GM23338 (cell line): ENCODE measurements at regions not wholly inside any gene's neighbourhood (a gene's known extent, or its start where the extent isn't known, plus 50 kb on each side); places are given as distances from the start of the nearest gene placed in this dataset.

Experiments
- ATAC-seq: fragments of 200-7000 bp; cut with Tn5 transposase; 3 replicates; pipeline ENCODE4 v1.9.1; 2020
- DNase-seq: peaks from one replicate; pipeline ENCODE4 v3.0.0-alpha.2; 2015; ENCODE audit warnings: low spot score
- H2AFZ ChIP-seq: fragments of 200-600 bp; sonication (generic); 2 replicates; pipeline ENCODE4 v1.8.0; 2016; ENCODE audit warnings: antibody characterized with exemption, mild to moderate bottlenecking, moderate library complexity
- H3F3A ChIP-seq: fragments of 200-600 bp; sonication (generic); replicated peaks from 2 replicates; pipeline ENCODE4 v1.8.0; 2017; ENCODE audit warnings: antibody characterized with exemption, mixed run types, low read depth
- H3K27ac ChIP-seq: fragments of 200-600 bp; sonication (generic); 2 replicates; pipeline ENCODE4 v1.6.1; 2016; ENCODE audit warnings: low read depth
- H3K27me3 ChIP-seq: fragments of 200-600 bp; sonication (generic); 2 replicates; pipeline ENCODE4 v1.8.0; 2016; ENCODE audit warnings: mild to moderate bottlenecking, mixed run types, moderate library complexity; ENCODE audit not compliant: insufficient read depth
- H3K36me3 ChIP-seq: fragments of 200-600 bp; sonication (generic); 2 replicates; pipeline ENCODE4 v1.8.0; 2016; ENCODE audit warnings: mild to moderate bottlenecking; ENCODE audit not compliant: insufficient read depth
- H3K4me1 ChIP-seq: fragments of 200-600 bp; sonication (generic); 2 replicates; pipeline ENCODE4 v1.8.0; 2016; ENCODE audit warnings: mild to moderate bottlenecking, moderate library complexity; ENCODE audit not compliant: insufficient read depth
- H3K4me2 ChIP-seq: fragments of 200-600 bp; sonication (generic); 2 replicates; pipeline ENCODE4 v1.7.1; 2017; ENCODE audit warnings: mixed run types
- H3K4me3 ChIP-seq: fragments of 200-600 bp; sonication (generic); 2 replicates; pipeline ENCODE4 v1.6.1; 2016; ENCODE audit warnings: mixed run types
- H3K79me2 ChIP-seq: fragments of 200-600 bp; sonication (generic); replicated peaks from 2 replicates; pipeline ENCODE4 v1.8.0; 2017; ENCODE audit warnings: mild to moderate bottlenecking; ENCODE audit not compliant: insufficient read depth
- H3K9me2 ChIP-seq: fragments of 200-600 bp; sonication (generic); 2 replicates; pipeline ENCODE4 v1.8.0; 2017; ENCODE audit not compliant: insufficient read depth
- H4K20me1 ChIP-seq: fragments of 200-600 bp; sonication (generic); replicated peaks from 2 replicates; pipeline ENCODE4 v1.8.0; 2017; ENCODE audit warnings: mild to moderate bottlenecking; ENCODE audit not compliant: insufficient read depth
- H3K27ac Mint-ChIP-seq: 2 replicates; pipeline ENCODE4 v1.8.0; 2020; ENCODE audit warnings: inconsistent platforms, mild to moderate bottlenecking, moderate library complexity, mixed read lengths
- H3K27me3 Mint-ChIP-seq: 3 replicates; pipeline ENCODE4 v1.8.0; 2022; ENCODE audit warnings: low read depth, mild to moderate bottlenecking, moderate library complexity, mixed read lengths, inconsistent platforms; ENCODE audit not compliant: insufficient read depth, poor library complexity
- H3K36me3 Mint-ChIP-seq: 3 replicates; pipeline ENCODE4 v1.8.0; 2021; ENCODE audit warnings: low read depth, mild to moderate bottlenecking, inconsistent platforms, moderate library complexity, mixed read lengths
- H3K4me1 Mint-ChIP-seq: 3 replicates; pipeline ENCODE4 v1.8.0; 2020; ENCODE audit warnings: mild to moderate bottlenecking, inconsistent platforms, mixed read lengths
- H3K4me3 Mint-ChIP-seq: 3 replicates; pipeline ENCODE4 v1.8.0; 2021; ENCODE audit warnings: moderate library complexity, mild to moderate bottlenecking, inconsistent platforms, mixed read lengths
- H3K9me3 Mint-ChIP-seq: 3 replicates; pipeline ENCODE4 v1.8.0; 2020; ENCODE audit warnings: moderate library complexity, mild to moderate bottlenecking, inconsistent platforms, mixed read lengths
- CTCF ChIP-seq, 2 experiments: fragments of 200-600 bp in 1 of 2; sonication (generic) in 1 of 2; conservative IDR thresholded peaks; 2 replicates each; pipeline versions ENCODE4 v1.5.1 to v1.6.1; 2016 to 2017; ENCODE audit warnings: antibody characterized with exemption in 2 of 2, low read depth in 2 of 2, mild to moderate bottlenecking in 2 of 2, moderate library complexity in 1 of 2
- EZH2 ChIP-seq: fragments of 200-600 bp; sonication (generic); IDR thresholded peaks from one replicate; pipeline ENCODE4 v1.8.0; 2017; ENCODE audit warnings: antibody characterized with exemption, mild to moderate bottlenecking, low read depth; ENCODE audit not compliant: unreplicated experiment
- NANOG ChIP-seq: IDR thresholded peaks from 2 replicates; pipeline ENCODE4 v1.6.1; 2016; ENCODE audit warnings: antibody characterized with exemption, borderline replicate concordance
- REST ChIP-seq: IDR thresholded peaks from one replicate; pipeline ENCODE4 v1.6.1; 2018; ENCODE audit warnings: antibody characterized with exemption; ENCODE audit not compliant: unreplicated experiment
- STAT1 ChIP-seq: IDR thresholded peaks from one replicate; pipeline ENCODE4 v1.6.1; 2016; ENCODE audit warnings: antibody characterized with exemption; ENCODE audit not compliant: unreplicated experiment
- ZNF114 ChIP-seq: fragments of 250-450 bp; sonication (Bioruptor Pico); IDR thresholded peaks from 2 replicates; pipeline ENCODE4 v1.5.0; 2020; ENCODE audit warnings: mild to moderate bottlenecking, moderate library complexity

- peaks cover 4% of the 10 kb centered on the region; the same call in 1 of the 2 replicates for H3K9me2 ChIP-seq
- Mint-ChIP-seq H3K4me3 (no peak overlapping the region), H3K36me3 (no peaks in the 10 kb centered on the region), H3K27ac (0 out of 2 replicates have a peak overlapping the region, but pooled peaks have one; percentile 54), H3K9me3 (no peaks in the 10 kb centered on the region), H3K27me3 (no peaks in the 10 kb centered on the region), H3K4me1 (peaks cover 22% of the 10 kb centered on the region)
- no peaks in the 10 kb centered on the region for H3K79me2 ChIP-seq
- H3K4me2 ChIP-seq: no peak overlapping the region
- no peak for TF ChIP-seq EZH2
- peak; percentile 74 to 93 for TF ChIP-seq CTCF (conservative IDR thresholded peaks at IDR 0.05; ENCODE audit: low read depth in 2 of 2)
- H3K27ac ChIP-seq: no peak overlapping the region
- DNase-seq (peak; percentile 82), ATAC-seq (peak; percentile 47)
- no peaks in the 10 kb centered on the region for H4K20me1 ChIP-seq
- no peak overlapping the region for H3K4me3 ChIP-seq
- H3K4me1 ChIP-seq: peaks cover 23% of the 10 kb centered on the region
- H2AFZ ChIP-seq: no peak overlapping the region
- no peaks in the 10 kb centered on the region for H3F3A ChIP-seq
- no peaks in the 10 kb centered on the region for H3K27me3 ChIP-seq
- H3K36me3 ChIP-seq: no peaks in the 10 kb centered on the region
Measured at GRCh38 chr4:159946983-159947615, 844.2 kb downstream of the RAPGEF2 start.

GRCh38 chr4:159950707-159951106 is 847.8 kb downstream of the RAPGEF2 start:
- H3K36me3 ChIP-seq: no peaks in the 10 kb centered on the region
- Mint-ChIP-seq H3K27me3 (no peaks in the 10 kb centered on the region), H3K27ac (peak overlapping the region; percentile 64), H3K36me3 (peaks cover 16% of the 10 kb centered on the region), H3K4me3 (no peak overlapping the region), H3K9me3 (no peaks in the 10 kb centered on the region; the same call in 2 of the 3 replicates), H3K4me1 (peaks cover 22% of the 10 kb centered on the region)
- no peaks in the 10 kb centered on the region for H3K27me3 ChIP-seq
- H3K4me3 ChIP-seq: no peak overlapping the region
- no peaks in the 10 kb centered on the region for H3K79me2 ChIP-seq
- ATAC-seq: peak; percentile 91
- peak; percentile 40 for DNase-seq
- H3K4me2 ChIP-seq: 0 out of 2 replicates have a peak overlapping the region, but pooled peaks have one; percentile 7
- no peaks in the 10 kb centered on the region for H4K20me1 ChIP-seq
- peak overlapping the region; percentile 26; the same call in 1 of the 2 replicates for H3K27ac ChIP-seq
- H3F3A ChIP-seq: no peaks in the 10 kb centered on the region
- H3K4me1 ChIP-seq: peaks cover 23% of the 10 kb centered on the region
- no peak overlapping the region for H2AFZ ChIP-seq
- peaks cover 5% of the 10 kb centered on the region; the same call in 1 of the 2 replicates for H3K9me2 ChIP-seq
- TF ChIP-seq CTCF (conservative IDR thresholded peaks at IDR 0.05; ENCODE audit: low read depth in 2 of 2): no peak
- TF ChIP-seq STAT1: no peak
- peak; percentile 81 for TF ChIP-seq NANOG
- no peak for TF ChIP-seq REST
- TF ChIP-seq ZNF114 (CRISPR knock-in tag): peak; percentile 71; the same call in 1 of the 2 replicates
